NT2/D1 (cell line): ENCODE measurements at regions not wholly inside any gene's neighbourhood (a gene's known extent, or its start where the extent isn't known, plus 50 kb on each side); places are given as distances from the start of the nearest gene placed in this dataset.

Experiments
- SUZ12 ChIP-seq: IDR thresholded peaks from 2 replicates; pipeline ENCODE4 v1.6.1; 2011; ENCODE audit not compliant: insufficient read length, insufficient read depth; ENCODE audit errors: extremely low read depth
- YY1 ChIP-seq: IDR thresholded peaks from 2 replicates; pipeline ENCODE4 v1.6.1; 2011; ENCODE audit not compliant: insufficient read length, insufficient read depth
- ZNF274 ChIP-seq: IDR thresholded peaks from 2 replicates; pipeline ENCODE4 v1.6.1; 2011; ENCODE audit warnings: mild to moderate bottlenecking, low read depth, low read length

DNA sequence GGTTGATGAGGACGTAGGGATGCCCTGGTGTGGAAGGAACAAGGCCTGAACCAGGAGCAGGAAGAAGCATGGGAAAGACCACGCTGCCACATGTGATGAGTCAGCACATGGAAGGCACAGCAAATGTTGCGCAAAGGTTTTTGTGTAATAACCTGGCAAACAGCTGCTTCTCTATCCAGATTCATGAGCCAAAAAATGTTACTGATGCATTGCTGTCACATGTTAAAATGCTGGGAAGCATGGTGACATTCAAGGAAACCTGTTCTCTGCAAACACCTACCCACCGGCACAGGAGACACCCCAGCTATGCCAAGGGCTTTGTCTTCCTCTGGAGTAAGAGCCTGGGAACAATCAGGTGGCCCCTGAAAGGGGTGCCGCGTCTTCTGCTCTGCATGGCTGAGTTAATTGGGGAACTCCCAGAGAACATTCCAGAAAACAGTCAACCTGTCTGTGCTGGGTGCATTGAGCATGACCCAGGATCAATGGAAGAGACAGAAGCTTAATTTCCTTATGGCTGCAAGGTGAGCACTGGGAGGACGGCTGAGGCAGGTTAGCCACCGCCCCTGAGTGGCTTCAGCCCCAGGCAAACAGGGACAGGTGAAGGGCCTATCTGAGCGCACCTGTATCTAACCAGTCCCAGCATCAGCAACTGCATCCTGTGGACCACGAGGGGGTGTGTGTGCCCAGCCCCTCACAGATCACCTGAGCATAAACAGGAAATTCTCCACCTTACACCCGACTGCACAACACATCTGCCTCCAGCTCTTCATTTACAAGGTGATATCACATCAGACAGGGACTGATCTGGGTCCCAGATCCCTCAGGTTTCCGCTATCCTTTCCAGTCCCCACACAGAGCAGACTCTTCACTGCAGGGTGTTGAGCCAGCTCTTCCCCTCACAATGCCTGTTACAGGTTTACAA is 108.4 kb downstream of the GGTLC2 start:
- no peak for TF ChIP-seq SUZ12
- TF ChIP-seq ZNF274 = no peak
- TF ChIP-seq YY1 = no peak
